Fibroblast of the aortic adventitia (primary cell): ENCODE measurements at regions not wholly inside any gene's neighbourhood (a gene's known extent, or its start where the extent isn't known, plus 50 kb on each side); places are given as distances from the start of the nearest gene placed in this dataset.

Experiments
- DNase-seq: peaks from one replicate; pipeline ENCODE4 v3.0.0-alpha.2; 2010; ENCODE audit warnings: low read depth
- H3K4me3 ChIP-seq: 2 replicates; pipeline ENCODE4 v1.5.1; 2011; ENCODE audit warnings: low read depth, mild to moderate bottlenecking, control low read depth, low read length, moderate library complexity
- CTCF ChIP-seq: IDR thresholded peaks from 2 replicates; pipeline ENCODE4 v1.5.1; 2011; ENCODE audit warnings: mild to moderate bottlenecking, low read length, control low read depth, inconsistent platforms; ENCODE audit not compliant: insufficient read depth

GRCh38 chr1:98045211-98045766 lies 124.5 kb upstream of the DPYD start:
- peak; percentile 72 for DNase-seq
- H3K4me3 ChIP-seq: peak overlapping the region; percentile 88
- no peak for TF ChIP-seq CTCF

GRCh38 chr1:98044766-98045165 lies 123.9 kb upstream of the DPYD start:
- H3K4me3 ChIP-seq: peak overlapping the region; percentile 88
- no peak for TF ChIP-seq CTCF
- no peak for DNase-seq

GRCh38 chr1:98044071-98044697 lies 123.3 kb upstream of the DPYD start:
- no peak for TF ChIP-seq CTCF
- H3K4me3 ChIP-seq: peak overlapping the region; percentile 88
- no peak for DNase-seq

GRCh38 chr1:98035602-98036002 lies 114.8 kb upstream of the DPYD start:
- no peak overlapping the region for H3K4me3 ChIP-seq
- peak; percentile 59 for DNase-seq
- TF ChIP-seq CTCF: no peak

GRCh38 chr1:98034505-98034904 lies 113.7 kb upstream of the DPYD start:
- TF ChIP-seq CTCF: no peak
- DNase-seq: peak; percentile 67
- H3K4me3 ChIP-seq: no peak overlapping the region

- DNase-seq: no peak
- H3K4me3 ChIP-seq: no peak overlapping the region
- no peak for TF ChIP-seq CTCF
These were observed 112.1 kb upstream of the DPYD start for GRCh38 chr1:98032958-98033357.

GRCh38 chr1:98030976-98031375 lies 110.1 kb upstream of the DPYD start:
- no peak for TF ChIP-seq CTCF
- DNase-seq: no peak
- H3K4me3 ChIP-seq: no peak overlapping the region
